ENCODE measurements at regions not wholly inside any gene's neighbourhood (a gene's known extent, or its start where the extent isn't known, plus 50 kb on each side); places are given as distances from the start of the nearest gene placed in this dataset.

GRCh38 chr13:25044071-25044470, 51.9 kb upstream of the PABPC3 start:
- TF ChIP-seq CTCF (IDR thresholded peaks at IDR 0.05) (no peak), POLR2AphosphoS5 (IDR thresholded peaks at IDR 0.05; ENCODE audit: low read depth, low read length) (no peak), REST (IDR thresholded peaks at IDR 0.05; ENCODE audit: insufficient read depth in 1 of 2, low read depth in 2 of 2, low read length in 1 of 2) (no peak), SIN3A (IDR thresholded peaks at IDR 0.05; ENCODE audit: borderline replicate concordance, insufficient read depth, low read depth, low read length) (no peak), TCF7L2 (IDR thresholded peaks at IDR 0.05; ENCODE audit: low read depth, low read length) (no peak)
